Testis (tissue), 2 donors: ENCODE measurements at regions not wholly inside any gene's neighbourhood (a gene's known extent, or its start where the extent isn't known, plus 50 kb on each side); places are given as distances from the start of the nearest gene placed in this dataset.

Experiments
- DNase-seq: peaks from one replicate; pipeline ENCODE4 v3.0.0-alpha.2; 2019
- H3K27ac ChIP-seq, 2 donors: fragments of 200-600 bp; sonication (generic); one replicate each; pipeline ENCODE4 v1.5.1; 2019
- H3K27me3 ChIP-seq: fragments of 200-600 bp; sonication (generic); one replicate; pipeline ENCODE4 v1.5.1; 2019
- H3K36me3 ChIP-seq: fragments of 200-600 bp; sonication (generic); one replicate; pipeline ENCODE4 v1.5.1; 2017; ENCODE audit warnings: low read depth; ENCODE audit errors: missing control alignments
- H3K4me1 ChIP-seq: fragments of 200-600 bp; sonication (generic); one replicate; pipeline ENCODE4 v1.5.1; 2019
- H3K4me3 ChIP-seq, 2 donors: fragments of 200-600 bp; sonication (generic); one replicate each; pipeline ENCODE4 v1.5.1; 2017 to 2019
- H3K9me3 ChIP-seq: fragments of 200-600 bp; sonication (generic); one replicate; pipeline ENCODE4 v1.5.1; 2017
- POLR2A ChIP-seq: fragments of 450-650 bp; IDR thresholded peaks from one replicate; pipeline ENCODE4 v1.6.1; 2017; ENCODE audit warnings: antibody characterized with exemption, mild to moderate bottlenecking, moderate library complexity
- WGBS, 2 donors: methylation state at CpG; one replicate each; pipeline ENCODE4 v1.1.5; 2018; 5-methylcytosine and 5-hydroxymethylcytosine counted together
- intact Hi-C: fragments of 100-400 bp; cut with DNase I; formaldehyde crosslinking; loops from one replicate; pipeline ENCODE4 v1.15.1; 2023; ENCODE audit warnings: low total_unique reads
- TF ChIP-seq, protein P1 (sequence below), 3 experiments: fragments of 450-650 bp in 2 of 3; fragments of 200-600 bp in 1 of 3; sonication (generic) in 1 of 3; IDR thresholded peaks; one replicate each; pipeline ENCODE4 v1.5.1; 2016 to 2019; ENCODE audit warnings: antibody characterized with exemption in 3 of 3, mild to moderate bottlenecking in 2 of 3, moderate library complexity in 1 of 3

GRCh38 chr2:211127501-211127900 is 571.1 kb downstream of the CPS1 start:
- TF ChIP-seq, protein P1, sequence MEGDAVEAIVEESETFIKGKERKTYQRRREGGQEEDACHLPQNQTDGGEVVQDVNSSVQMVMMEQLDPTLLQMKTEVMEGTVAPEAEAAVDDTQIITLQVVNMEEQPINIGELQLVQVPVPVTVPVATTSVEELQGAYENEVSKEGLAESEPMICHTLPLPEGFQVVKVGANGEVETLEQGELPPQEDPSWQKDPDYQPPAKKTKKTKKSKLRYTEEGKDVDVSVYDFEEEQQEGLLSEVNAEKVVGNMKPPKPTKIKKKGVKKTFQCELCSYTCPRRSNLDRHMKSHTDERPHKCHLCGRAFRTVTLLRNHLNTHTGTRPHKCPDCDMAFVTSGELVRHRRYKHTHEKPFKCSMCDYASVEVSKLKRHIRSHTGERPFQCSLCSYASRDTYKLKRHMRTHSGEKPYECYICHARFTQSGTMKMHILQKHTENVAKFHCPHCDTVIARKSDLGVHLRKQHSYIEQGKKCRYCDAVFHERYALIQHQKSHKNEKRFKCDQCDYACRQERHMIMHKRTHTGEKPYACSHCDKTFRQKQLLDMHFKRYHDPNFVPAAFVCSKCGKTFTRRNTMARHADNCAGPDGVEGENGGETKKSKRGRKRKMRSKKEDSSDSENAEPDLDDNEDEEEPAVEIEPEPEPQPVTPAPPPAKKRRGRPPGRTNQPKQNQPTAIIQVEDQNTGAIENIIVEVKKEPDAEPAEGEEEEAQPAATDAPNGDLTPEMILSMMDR (IDR thresholded peaks at IDR 0.05): no peak
- TF ChIP-seq POLR2A: no peak
- H3K4me3 ChIP-seq: no peak overlapping the region
- no peaks in the 10 kb centered on the region for H3K36me3 ChIP-seq
- no peak overlapping the region for H3K27ac ChIP-seq
- H3K9me3 ChIP-seq: no peaks in the 10 kb centered on the region
- WGBS, 2 donors: 65 to 67% methylated on average over 2 of the region's 2 CpGs
- intact Hi-C loops: no loop called here
- H3K4me1 ChIP-seq: no peaks in the 10 kb centered on the region
- H3K27me3 ChIP-seq: no peaks in the 10 kb centered on the region
- DNase-seq: no peak

DNA sequence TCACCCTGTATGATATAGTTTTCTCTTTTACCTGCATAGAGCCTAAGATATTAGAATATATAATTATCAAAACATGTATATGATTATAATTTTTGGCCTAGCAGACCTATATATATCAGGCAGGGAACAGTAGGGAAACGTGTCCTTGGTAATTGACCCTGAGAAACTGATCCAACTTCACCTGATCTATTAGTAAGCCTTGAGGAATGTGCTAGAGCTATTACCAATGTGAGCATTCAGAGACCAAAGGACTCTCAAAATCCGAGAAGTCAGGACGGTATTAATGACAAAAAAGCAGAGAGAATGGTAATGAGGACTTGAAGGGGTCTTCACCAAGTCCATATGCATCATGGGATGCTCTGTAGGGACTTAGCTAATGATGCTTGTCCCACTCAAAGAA is 571.9 kb downstream of the CPS1 start:
- TF ChIP-seq, protein P1 (IDR thresholded peaks at IDR 0.05): no peak
- TF ChIP-seq POLR2A: no peak
- intact Hi-C loops: no loop called here
- no peaks in the 10 kb centered on the region for H3K36me3 ChIP-seq
- H3K27ac ChIP-seq: no peak overlapping the region
- no peaks in the 10 kb centered on the region for H3K4me1 ChIP-seq
- 70 to 84% methylated on average over 3 of the region's 3 CpGs for WGBS, 2 donors
- H3K4me3 ChIP-seq: no peak overlapping the region
- DNase-seq: no peak
- no peaks in the 10 kb centered on the region for H3K27me3 ChIP-seq
- H3K9me3 ChIP-seq: no peaks in the 10 kb centered on the region

DNA sequence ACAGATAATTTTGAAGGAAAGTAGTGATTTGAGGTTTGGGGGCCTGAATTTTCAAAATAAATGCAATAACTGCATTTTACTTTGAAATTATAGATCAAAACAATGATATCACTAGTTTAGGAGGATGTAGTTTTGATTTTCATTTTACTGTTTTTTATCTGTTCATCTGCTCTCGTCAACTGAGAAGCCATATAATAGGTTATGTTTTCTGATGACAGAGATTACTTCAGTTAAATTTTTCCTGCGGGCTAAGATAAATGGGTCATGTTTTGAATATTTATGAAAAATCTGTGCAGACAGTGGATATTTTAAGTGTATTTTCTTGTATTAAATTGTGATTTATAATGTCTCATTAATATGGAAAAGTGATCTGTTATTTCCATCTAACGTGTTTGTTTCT is 573.4 kb downstream of the CPS1 start:
- H3K27me3 ChIP-seq: no peaks in the 10 kb centered on the region
- intact Hi-C loops: no loop called here
- DNase-seq: no peak
- H3K36me3 ChIP-seq: no peaks in the 10 kb centered on the region
- 91% methylated on average over 3 of the region's 3 CpGs for WGBS, 2 donors
- no peak overlapping the region for H3K27ac ChIP-seq
- TF ChIP-seq POLR2A: no peak
- TF ChIP-seq, protein P1 (IDR thresholded peaks at IDR 0.05): no peak
- H3K9me3 ChIP-seq: no peaks in the 10 kb centered on the region
- H3K4me1 ChIP-seq: no peaks in the 10 kb centered on the region
- H3K4me3 ChIP-seq: no peak overlapping the region

- no peak overlapping the region for H3K4me3 ChIP-seq
- H3K4me1 ChIP-seq: no peaks in the 10 kb centered on the region
- no peak for DNase-seq
- H3K27me3 ChIP-seq: no peaks in the 10 kb centered on the region
- WGBS, 2 donors: 84 to 86% methylated on average over 2 of the region's 2 CpGs
- no peaks in the 10 kb centered on the region for H3K9me3 ChIP-seq
- intact Hi-C loops: no loop called here
- no peak overlapping the region for H3K27ac ChIP-seq
- TF ChIP-seq, protein P1 (IDR thresholded peaks at IDR 0.05): no peak
- TF ChIP-seq POLR2A: no peak
- H3K36me3 ChIP-seq: no peaks in the 10 kb centered on the region
Observed at GRCh38 chr2:211132046-211132445, 575.6 kb downstream of the CPS1 start.

- DNase-seq: no peak
- Histone ChIP-seq H3K27ac (no peak overlapping the region), H3K27me3 (no peaks in the 10 kb centered on the region), H3K4me1 (no peaks in the 10 kb centered on the region), H3K4me3 (no peak overlapping the region), H3K36me3 (no peaks in the 10 kb centered on the region), H3K9me3 (no peaks in the 10 kb centered on the region)
- TF ChIP-seq, protein P1 (IDR thresholded peaks at IDR 0.05): no peak
- no peak for TF ChIP-seq POLR2A
- WGBS, 2 donors: 76 to 80% methylated on average over 2 of the region's 2 CpGs
- intact Hi-C loops: no loop called here
Observed at GRCh38 chr2:211132573-211132972, 576.2 kb downstream of the CPS1 start.
